Erythroblast (primary cell): ENCODE measurements at regions not wholly inside any gene's neighbourhood (a gene's known extent, or its start where the extent isn't known, plus 50 kb on each side); places are given as distances from the start of the nearest gene placed in this dataset.
"Not testable (repeated sequence)": the region's sequence is repeated elsewhere in the genome, so short reads cannot be mapped to it uniquely, and the experiment has no call there.

Experiments used
- DNase-seq, 2 experiments: peaks; one replicate each; lab custom pipeline; 2025; lab: John Stamatoyannopoulos, UW
- GATA1 ChIP-seq: IDR thresholded peaks from 2 replicates; pipeline ENCODE4 v1.6.1; 2011; ENCODE audit warnings: low read depth, mild to moderate bottlenecking, control low read depth, low read length, moderate library complexity
- POLR2A ChIP-seq: IDR thresholded peaks from 2 replicates; pipeline ENCODE4 v1.6.1; 2011; ENCODE audit warnings: mild to moderate bottlenecking, low read length

GRCh38 chr6:67121115-67121514 is 1414.1 kb upstream of the EYS start:
- DNase-seq = no peak
- TF ChIP-seq GATA1 = no peak
- no peak for TF ChIP-seq POLR2A

DNA sequence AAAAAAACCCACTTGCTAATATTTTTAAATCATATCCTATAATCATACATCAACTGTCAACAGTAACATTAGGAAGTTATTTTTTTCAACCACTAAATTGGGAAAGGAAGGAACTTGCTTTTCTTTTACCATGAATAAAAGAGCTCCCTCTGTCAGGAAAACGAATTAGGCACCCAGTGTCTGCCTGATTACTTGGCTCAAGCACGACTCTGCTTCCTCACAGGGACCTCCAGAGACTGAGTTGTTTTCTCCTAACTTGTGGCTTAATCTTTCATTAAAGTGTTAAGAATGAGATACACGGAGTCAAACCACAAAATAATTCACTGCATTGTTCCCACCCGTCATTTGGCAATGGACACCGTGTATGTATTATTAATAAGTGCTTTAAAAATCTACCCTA is 1405.1 kb upstream of the EYS start:
- TF ChIP-seq POLR2A = no peak
- no peak for TF ChIP-seq GATA1
- DNase-seq = no peak

DNA sequence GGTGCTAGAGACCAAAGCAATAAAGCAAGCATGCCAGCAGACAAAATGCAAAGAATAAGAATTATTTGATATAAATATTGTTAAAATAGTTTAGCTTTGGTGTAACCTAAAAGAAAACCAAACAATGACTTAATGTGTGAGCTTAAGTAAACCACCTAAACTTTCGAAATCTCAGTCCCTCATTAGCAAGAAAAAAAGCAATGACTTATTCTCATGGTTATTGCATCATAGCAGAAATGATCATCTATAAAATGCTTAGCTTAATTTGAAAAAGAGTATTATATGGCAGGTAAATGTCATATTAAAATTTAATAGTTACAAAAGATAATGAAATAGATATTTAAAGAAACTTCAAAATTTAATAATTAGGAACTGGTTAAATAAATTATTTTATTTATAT is 1395.7 kb upstream of the EYS start:
- no peak for DNase-seq
- no peak for TF ChIP-seq GATA1
- TF ChIP-seq POLR2A = no peak

DNA sequence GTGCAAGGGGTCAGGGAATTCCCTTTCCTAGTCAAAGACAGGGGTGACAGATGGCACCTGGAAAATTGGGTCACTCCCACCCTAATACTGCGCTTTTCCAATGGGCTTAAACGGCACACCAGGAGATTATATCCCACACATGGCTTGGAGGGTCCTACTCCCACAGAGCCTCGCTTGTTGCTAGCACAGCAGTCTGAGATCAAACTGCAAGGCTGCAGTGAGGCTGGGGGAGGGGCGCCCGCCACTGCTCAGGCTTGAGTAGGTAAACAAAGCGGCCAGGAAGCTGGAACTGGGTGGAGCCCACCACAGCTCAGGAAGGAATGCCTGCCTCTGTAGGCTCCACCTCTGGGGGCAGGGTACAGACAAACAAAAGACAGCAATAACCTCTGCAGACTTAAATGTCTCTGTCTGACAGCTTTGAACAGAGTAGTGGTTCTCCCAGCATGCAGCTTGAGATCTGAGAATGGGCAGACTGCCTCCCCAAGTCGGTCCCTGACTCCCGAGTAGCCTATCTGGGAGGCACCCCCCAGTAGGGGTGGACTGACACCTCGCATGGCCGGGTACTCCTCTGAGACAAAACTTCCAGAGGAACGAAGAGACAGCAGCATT is 1388.7 kb upstream of the EYS start:
- not testable (repeated sequence) for DNase-seq

DNA sequence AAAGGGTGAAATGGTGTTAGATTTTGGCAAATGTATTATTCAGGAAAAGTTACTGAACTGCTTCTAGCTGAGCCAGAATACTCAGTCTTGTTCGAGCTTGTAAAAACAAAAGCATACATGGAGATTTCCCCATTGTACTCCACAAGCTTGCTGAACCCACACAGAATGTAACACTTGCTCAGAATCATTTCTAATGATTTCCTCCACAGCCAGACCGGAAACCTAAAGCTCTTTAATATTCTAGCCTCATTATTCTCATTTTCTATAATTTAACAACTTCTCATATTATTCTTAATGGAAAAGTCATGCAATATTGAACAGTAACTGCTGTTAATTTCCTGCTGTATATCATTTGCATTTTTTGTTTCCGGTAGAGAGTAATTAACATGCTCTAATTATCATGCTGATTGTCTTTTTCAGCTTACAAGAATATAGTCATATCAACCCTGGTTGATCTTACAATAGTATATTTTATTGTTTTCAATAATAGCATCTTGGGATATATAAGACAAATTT is 1387.5 kb upstream of the EYS start:
- DNase-seq = no peak
- TF ChIP-seq GATA1 = no peak

DNA sequence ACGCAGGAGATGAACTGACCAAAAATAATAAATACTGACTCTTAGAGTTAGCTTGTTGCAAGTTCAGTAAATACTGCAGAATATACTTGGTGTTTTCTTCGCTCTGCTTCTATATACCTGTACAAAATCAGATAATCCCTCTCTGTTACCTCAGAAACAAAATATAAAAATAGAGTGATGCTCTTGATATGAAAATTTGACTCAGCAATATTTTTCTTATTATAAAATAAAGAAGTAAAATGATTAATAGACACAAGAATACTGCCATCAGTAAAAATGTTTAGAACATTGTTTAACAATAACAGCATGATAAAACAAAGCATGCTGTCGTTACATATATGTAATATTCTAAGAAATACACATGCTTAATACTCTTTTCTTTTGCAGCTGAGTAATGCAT is 1366.9 kb upstream of the EYS start:
- TF ChIP-seq GATA1 (no peak), POLR2A (no peak)
- no peak for DNase-seq

- TF ChIP-seq POLR2A = no peak
- TF ChIP-seq GATA1 = no peak
- no peak for DNase-seq
Observed at GRCh38 chr6:67068781-67069180, 1361.8 kb upstream of the EYS start.

- DNase-seq = no peak
- no peak for TF ChIP-seq GATA1
- TF ChIP-seq POLR2A = no peak
Observed at GRCh38 chr6:67064323-67064722, 1357.3 kb upstream of the EYS start.

DNA sequence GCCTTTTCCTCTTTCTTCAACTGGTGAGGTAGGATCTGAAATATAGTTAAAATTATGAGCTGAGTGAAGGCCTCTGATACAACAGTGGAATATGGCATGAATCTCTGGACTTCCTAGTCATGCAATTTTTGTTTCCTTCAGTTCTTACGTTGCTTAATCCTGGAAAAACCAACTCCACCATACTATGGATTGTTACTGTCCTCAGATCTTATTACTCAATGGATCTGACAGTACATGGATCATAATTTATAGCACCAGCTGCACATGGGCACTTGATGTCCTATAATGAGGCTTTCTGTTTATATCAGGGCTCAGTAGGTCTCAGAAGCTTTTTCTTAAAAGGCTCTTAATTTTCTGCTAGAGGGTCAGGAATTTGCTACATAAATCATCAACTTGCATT is 1341.0 kb upstream of the EYS start:
- TF ChIP-seq GATA1 = no peak
- TF ChIP-seq POLR2A = no peak
- DNase-seq = no peak

GRCh38 chr6:67045076-67045475 is 1338.0 kb upstream of the EYS start:
- DNase-seq = no peak
- no peak for TF ChIP-seq POLR2A
- TF ChIP-seq GATA1 = no peak

DNA sequence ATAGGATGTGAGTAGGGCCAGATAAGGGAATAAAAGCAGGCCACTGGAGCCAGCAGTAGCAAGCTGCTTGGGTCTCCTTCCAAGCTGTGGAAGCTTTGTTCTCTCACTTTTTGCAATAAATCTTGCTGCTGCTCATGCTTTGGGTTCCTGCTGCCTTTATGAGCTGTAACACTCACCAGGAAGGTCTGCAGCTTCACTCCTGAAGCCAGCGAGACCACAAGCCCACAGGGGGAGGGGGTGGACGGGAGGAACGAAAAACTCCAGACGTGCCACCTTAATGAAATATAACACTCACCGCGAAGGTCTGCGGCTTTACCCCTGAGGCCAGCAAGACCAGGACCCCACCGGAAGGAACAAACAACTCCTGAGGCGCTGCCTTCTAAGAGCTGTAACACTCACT is 1324.4 kb upstream of the EYS start:
- TF ChIP-seq GATA1 (no peak), POLR2A (no peak)
- DNase-seq = no peak

DNA sequence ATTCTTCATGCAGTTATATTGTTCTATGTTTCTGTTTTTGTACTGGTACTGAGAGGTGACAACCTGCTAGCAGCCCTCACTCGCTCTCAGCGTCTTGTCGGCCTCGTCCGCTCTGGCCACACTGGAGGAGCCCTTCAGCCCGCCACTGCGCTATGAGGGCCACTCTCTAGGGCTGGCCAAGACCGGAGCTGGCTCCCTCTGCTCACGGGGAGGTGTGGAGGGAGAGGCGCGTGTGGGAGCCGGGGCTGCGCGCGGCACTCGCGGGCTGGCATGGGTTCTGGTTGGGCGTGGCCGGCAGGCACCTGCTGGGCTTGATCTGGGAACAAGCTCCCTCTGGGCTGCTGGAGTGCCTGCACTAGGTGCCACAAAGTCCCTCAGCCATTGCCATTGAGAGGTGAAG is 1323.8 kb upstream of the EYS start:
- DNase-seq = no peak
- no peak for TF ChIP-seq POLR2A
- TF ChIP-seq GATA1 = no peak

- TF ChIP-seq GATA1 (no peak), POLR2A (no peak)
- DNase-seq = no peak
Observed at GRCh38 chr6:67016921-67017460, 1310.0 kb upstream of the EYS start.

- no peak for DNase-seq
- TF ChIP-seq GATA1 (no peak), POLR2A (no peak)
Observed at GRCh38 chr6:67011441-67011840, 1304.4 kb upstream of the EYS start.

- DNase-seq = no peak
- TF ChIP-seq GATA1 = no peak
- no peak for TF ChIP-seq POLR2A
Observed at GRCh38 chr6:67009818-67010217, 1302.8 kb upstream of the EYS start.
